ENCODE measurements at regions not wholly inside any gene's neighbourhood (a gene's known extent, or its start where the extent isn't known, plus 50 kb on each side); places are given as distances from the start of the nearest gene placed in this dataset.

GRCh38 chr1:221510793-221511503, 230.9 kb downstream of the DUSP10 start:
- TF ChIP-seq CTCF (IDR thresholded peaks at IDR 0.05; ENCODE audit: low read depth, low read length, missing control alignments): no peak
- Histone ChIP-seq H3K4me3 (ENCODE audit: low read depth, low read length) (no peak overlapping the region), H3K27ac (no peak overlapping the region), H3K36me3 (replicated peaks) (no peaks in the 10 kb centered on the region), H3K27me3 (replicated peaks) (no peaks in the 10 kb centered on the region)
- in situ Hi-C loops (cut with HindIII; ENCODE audit: low pct_ligation_motif_present, low sequenced_read_pairs): no loop called here
- no peak for DNase-seq

- no peak for TF ChIP-seq CTCF (IDR thresholded peaks at IDR 0.05; ENCODE audit: low read depth, low read length, missing control alignments)
- Histone ChIP-seq H3K4me3 (ENCODE audit: low read depth, low read length) (no peak overlapping the region), H3K27ac (no peak overlapping the region), H3K27me3 (replicated peaks) (no peaks in the 10 kb centered on the region), H3K36me3 (replicated peaks) (no peaks in the 10 kb centered on the region)
- in situ Hi-C loops (cut with HindIII; ENCODE audit: low pct_ligation_motif_present, low sequenced_read_pairs): no loop called here
- DNase-seq: no peak
These were observed 230.1 kb downstream of the DUSP10 start for GRCh38 chr1:221511797-221512196.

GRCh38 chr1:221514806-221515205, 227.1 kb downstream of the DUSP10 start:
- Histone ChIP-seq H3K36me3 (replicated peaks) (no peaks in the 10 kb centered on the region), H3K27me3 (replicated peaks) (no peaks in the 10 kb centered on the region), H3K4me3 (ENCODE audit: low read depth, low read length) (no peak overlapping the region), H3K27ac (no peak overlapping the region)
- in situ Hi-C loops (cut with HindIII; ENCODE audit: low pct_ligation_motif_present, low sequenced_read_pairs): no loop called here
- TF ChIP-seq CTCF (IDR thresholded peaks at IDR 0.05; ENCODE audit: low read depth, low read length, missing control alignments): no peak
- no peak for DNase-seq

- TF ChIP-seq CTCF (IDR thresholded peaks at IDR 0.05; ENCODE audit: low read depth, low read length, missing control alignments): no peak
- Histone ChIP-seq H3K4me3 (ENCODE audit: low read depth, low read length) (no peak overlapping the region), H3K27ac (no peak overlapping the region), H3K27me3 (replicated peaks) (no peaks in the 10 kb centered on the region), H3K36me3 (replicated peaks) (no peaks in the 10 kb centered on the region)
- no peak for DNase-seq
- in situ Hi-C loops (cut with HindIII; ENCODE audit: low pct_ligation_motif_present, low sequenced_read_pairs): no loop called here
These were observed 226.4 kb downstream of the DUSP10 start for GRCh38 chr1:221515496-221515895.

GRCh38 chr1:221517961-221518360, 223.9 kb downstream of the DUSP10 start:
- no peaks in the 10 kb centered on the region for H3K27me3 ChIP-seq (replicated peaks)
- in situ Hi-C loops (cut with HindIII; ENCODE audit: low pct_ligation_motif_present, low sequenced_read_pairs): no loop called here
- TF ChIP-seq CTCF (IDR thresholded peaks at IDR 0.05; ENCODE audit: low read depth, low read length, missing control alignments): no peak
- no peak overlapping the region for H3K4me3 ChIP-seq (ENCODE audit: low read depth, low read length)
- H3K27ac ChIP-seq: no peak overlapping the region
- no peak for DNase-seq
- H3K36me3 ChIP-seq (replicated peaks): no peaks in the 10 kb centered on the region

GRCh38 chr1:221520250-221520649, 221.6 kb downstream of the DUSP10 start:
- in situ Hi-C loops (cut with HindIII; ENCODE audit: low pct_ligation_motif_present, low sequenced_read_pairs): no loop called here
- H3K27ac ChIP-seq: no peak overlapping the region
- no peak for TF ChIP-seq CTCF (IDR thresholded peaks at IDR 0.05; ENCODE audit: low read depth, low read length, missing control alignments)
- H3K36me3 ChIP-seq (replicated peaks): no peaks in the 10 kb centered on the region
- DNase-seq: no peak
- no peaks in the 10 kb centered on the region for H3K27me3 ChIP-seq (replicated peaks)
- no peak overlapping the region for H3K4me3 ChIP-seq (ENCODE audit: low read depth, low read length)
